RWPE2 (cell line): ENCODE measurements at regions not wholly inside any gene's neighbourhood (a gene's known extent, or its start where the extent isn't known, plus 50 kb on each side); places are given as distances from the start of the nearest gene placed in this dataset.

Experiments
- ATAC-seq: fragments of 200-7000 bp; cut with Tn5 transposase; 3 replicates; pipeline ENCODE4 v1.9.1; 2021; ENCODE audit warnings: low read depth
- DNase-seq: peaks from one replicate; pipeline ENCODE4 v3.0.0-alpha.2; 2020; ENCODE audit warnings: low spot score
- H3K27ac ChIP-seq: fragments of 450-650 bp; 2 replicates; pipeline ENCODE4 v1.5.1; 2017; ENCODE audit warnings: mild to moderate bottlenecking; ENCODE audit not compliant: poor library complexity, severe bottlenecking
- H3K27me3 ChIP-seq: fragments of 250-450 bp; sonication (Bioruptor Pico); 2 replicates; pipeline ENCODE4 v1.5.1; 2021; ENCODE audit warnings: mild to moderate bottlenecking, moderate library complexity; ENCODE audit not compliant: insufficient read depth, poor library complexity, severe bottlenecking
- H3K36me3 ChIP-seq: fragments of 250-450 bp; sonication (Bioruptor Pico); 2 replicates; pipeline ENCODE4 v1.5.1; 2020; ENCODE audit warnings: low read depth, mild to moderate bottlenecking, moderate library complexity
- H3K4me1 ChIP-seq: fragments of 250-450 bp; sonication (Bioruptor Pico); 2 replicates; pipeline ENCODE4 v1.5.1; 2021; ENCODE audit warnings: mild to moderate bottlenecking, moderate library complexity; ENCODE audit not compliant: insufficient read depth, poor library complexity, severe bottlenecking
- H3K4me3 ChIP-seq: fragments of 250-450 bp; sonication (Bioruptor Pico); 2 replicates; pipeline ENCODE4 v1.5.1; 2021; ENCODE audit warnings: mild to moderate bottlenecking, moderate library complexity; ENCODE audit not compliant: severe bottlenecking
- H3K9me3 ChIP-seq: fragments of 250-450 bp; sonication (Bioruptor Pico); 2 replicates; pipeline ENCODE4 v1.5.1; 2021; ENCODE audit warnings: mild to moderate bottlenecking, moderate library complexity; ENCODE audit not compliant: severe bottlenecking
- CTCF ChIP-seq: fragments of 450-650 bp; IDR thresholded peaks from one replicate; pipeline ENCODE4 v1.5.1; 2017; ENCODE audit warnings: mild to moderate bottlenecking, moderate library complexity; ENCODE audit not compliant: poor library complexity, severe bottlenecking

- Histone ChIP-seq H3K27ac (peak overlapping the region; percentile 73), H3K36me3 (0 out of 2 replicates have a peak, but pooled peaks cover 3% of the 10 kb centered on the region), H3K27me3 (no peaks in the 10 kb centered on the region), H3K4me1 (peaks cover 22% of the 10 kb centered on the region), H3K9me3 (no peaks in the 10 kb centered on the region), H3K4me3 (no peak overlapping the region)
- TF ChIP-seq CTCF, result peak; percentile 49
- ATAC-seq (peak; percentile 18; the same call in 2 of the 3 replicates), DNase-seq (no peak)
Observed at GRCh38 chr6:28585335-28585734, 59.7 kb downstream of the GPX5 start.

DNA sequence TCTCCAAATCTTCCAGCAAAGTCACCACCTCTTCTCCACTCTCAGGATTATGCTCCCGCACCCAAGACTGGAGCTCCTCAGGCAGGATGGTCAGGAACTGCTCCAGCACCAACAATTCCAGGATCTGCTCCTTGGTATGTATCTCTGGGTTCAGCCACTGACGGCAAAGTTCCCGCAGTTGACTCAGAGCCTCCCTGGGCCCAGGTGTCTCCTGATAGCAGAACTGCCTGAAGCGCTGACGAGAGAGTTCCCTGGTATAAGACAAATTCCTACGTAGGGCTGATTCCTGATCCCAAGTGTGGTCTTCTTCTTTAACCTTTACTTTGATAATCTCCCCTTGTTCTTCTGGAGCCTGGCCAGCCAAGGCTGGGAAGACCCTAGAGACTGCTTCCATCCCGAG lies 60.6 kb downstream of the GPX5 start:
- no peak for DNase-seq
- 0 out of 2 replicates have a peak, but pooled peaks cover 3% of the 10 kb centered on the region for H3K36me3 ChIP-seq
- ATAC-seq, result peak; percentile 39; the same call in 2 of the 3 replicates
- H3K4me1 ChIP-seq, result peaks cover 22% of the 10 kb centered on the region
- H3K27me3 ChIP-seq, result no peaks in the 10 kb centered on the region
- no peak for TF ChIP-seq CTCF
- H3K9me3 ChIP-seq, result no peaks in the 10 kb centered on the region
- peak overlapping the region; percentile 63 for H3K4me3 ChIP-seq
- H3K27ac ChIP-seq, result peak overlapping the region; percentile 73

GRCh38 chr6:28586962-28587745 lies 61.5 kb downstream of the GPX5 start:
- DNase-seq (peak; percentile 81), ATAC-seq (peak; percentile 80)
- Histone ChIP-seq H3K36me3 (0 out of 2 replicates have a peak, but pooled peaks cover 3% of the 10 kb centered on the region), H3K9me3 (no peaks in the 10 kb centered on the region), H3K27ac (peak overlapping the region; percentile 73), H3K4me3 (peak overlapping the region; percentile 63), H3K27me3 (no peaks in the 10 kb centered on the region), H3K4me1 (peaks cover 22% of the 10 kb centered on the region)
- TF ChIP-seq CTCF, result no peak

- ATAC-seq (no peak), DNase-seq (no peak)
- H3K9me3 ChIP-seq, result no peaks in the 10 kb centered on the region
- H3K4me1 ChIP-seq, result peaks cover 22% of the 10 kb centered on the region
- no peak for TF ChIP-seq CTCF
- 0 out of 2 replicates have a peak, but pooled peaks cover 3% of the 10 kb centered on the region for H3K36me3 ChIP-seq
- peak overlapping the region; percentile 63 for H3K4me3 ChIP-seq
- no peaks in the 10 kb centered on the region for H3K27me3 ChIP-seq
- H3K27ac ChIP-seq, result peak overlapping the region; percentile 73
Observed at GRCh38 chr6:28587746-28588075, 62.0 kb downstream of the GPX5 start.

DNA sequence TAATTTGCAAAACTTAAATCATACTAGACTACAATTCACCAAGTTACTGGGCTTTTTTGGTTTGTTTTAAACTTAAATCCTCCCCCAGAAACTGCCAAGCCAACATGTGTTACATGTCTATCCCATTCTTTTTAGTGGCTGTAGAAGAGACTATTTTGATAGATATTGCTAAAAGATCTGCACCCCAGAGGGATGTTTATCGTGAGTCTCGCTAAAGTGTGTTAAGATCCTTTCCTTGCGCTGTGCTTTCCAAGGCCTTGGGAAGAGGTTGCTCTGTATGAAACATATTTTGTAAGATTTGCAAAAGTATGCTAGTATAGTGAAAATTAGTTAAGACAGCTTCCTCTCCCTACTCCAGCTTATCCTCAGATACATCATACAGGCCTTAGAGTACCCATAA lies 63.0 kb downstream of the GPX5 start:
- Histone ChIP-seq H3K4me3 (no peak overlapping the region), H3K36me3 (0 out of 2 replicates have a peak, but pooled peaks cover 3% of the 10 kb centered on the region), H3K27me3 (no peaks in the 10 kb centered on the region), H3K4me1 (peaks cover 22% of the 10 kb centered on the region), H3K27ac (peak overlapping the region; percentile 21), H3K9me3 (no peaks in the 10 kb centered on the region)
- TF ChIP-seq CTCF, result no peak
- ATAC-seq (no peak), DNase-seq (no peak)
